Thymus (tissue), 11 donors: ENCODE measurements at regions not wholly inside any gene's neighbourhood (a gene's known extent, or its start where the extent isn't known, plus 50 kb on each side); places are given as distances from the start of the nearest gene placed in this dataset.

Experiments
- DNase-seq, 9 donors: peaks; one replicate each; pipeline ENCODE4 v3.0.0-alpha.2; 2013; ENCODE audit warnings: low spot score in 9 of 9, low read depth in 6 of 9, missing footprints in 1 of 9
- H3K27ac ChIP-seq, 2 donors: one replicate each; pipeline ENCODE4 v1.5.1; 2013; ENCODE audit warnings: control low read depth in 1 of 2, low read depth in 1 of 2, low read length in 1 of 2, mild to moderate bottlenecking in 1 of 2, moderate library complexity in 1 of 2
- H3K27me3 ChIP-seq, 2 donors: one replicate each; pipeline ENCODE4 v1.5.1; 2013; ENCODE audit warnings: low read length in 1 of 2; ENCODE audit not compliant: control insufficient read depth in 2 of 2, insufficient read depth in 1 of 2
- H3K36me3 ChIP-seq, 2 donors: one replicate each; pipeline ENCODE4 v1.5.1; 2013; ENCODE audit warnings: low read length in 1 of 2, mild to moderate bottlenecking in 1 of 2, moderate library complexity in 1 of 2; ENCODE audit not compliant: control insufficient read depth in 2 of 2, insufficient read depth in 2 of 2
- H3K4me1 ChIP-seq, 2 donors: one replicate each; pipeline ENCODE4 v1.5.1; 2013; ENCODE audit warnings: low read length in 2 of 2; ENCODE audit not compliant: control insufficient read depth in 2 of 2, insufficient read depth in 2 of 2
- H3K4me3 ChIP-seq, 2 donors: one replicate each; pipeline ENCODE4 v1.5.1; 2013; ENCODE audit warnings: low read length in 2 of 2, control low read depth in 1 of 2, mild to moderate bottlenecking in 1 of 2
- H3K9me3 ChIP-seq, 2 donors: one replicate each; pipeline ENCODE4 v1.5.1; 2013; ENCODE audit warnings: low read length in 1 of 2, mild to moderate bottlenecking in 1 of 2; ENCODE audit not compliant: control insufficient read depth in 2 of 2, insufficient read depth in 1 of 2
- WGBS: extraction: QIAGEN DNeasy Blood & Tissue Kit; methylation state at CpG from one replicate; pipeline ENCODE4 v1.1.7; 2013; 5-methylcytosine and 5-hydroxymethylcytosine counted together
- donor health status: healthy.

GRCh38 chr17:69871318-69871717 is 203.7 kb upstream of the KCNJ16 start:
- no peaks in the 10 kb centered on the region for H3K4me1 ChIP-seq
- 97% methylated on average over 3 of the region's 3 CpGs for WGBS
- no peak overlapping the region for H3K4me3 ChIP-seq
- no peak overlapping the region for H3K27ac ChIP-seq
- no peaks in the 10 kb centered on the region for H3K27me3 ChIP-seq
- H3K9me3 ChIP-seq = no peaks in the 10 kb centered on the region
- H3K36me3 ChIP-seq = no peaks in the 10 kb centered on the region
- DNase-seq = no peak

GRCh38 chr17:69872675-69873262 is 202.3 kb upstream of the KCNJ16 start:
- H3K27me3 ChIP-seq = no peaks in the 10 kb centered on the region
- WGBS = 93% methylated on average over 3 of the region's 3 CpGs
- DNase-seq = no peak
- no peak overlapping the region for H3K27ac ChIP-seq
- H3K9me3 ChIP-seq = no peaks in the 10 kb centered on the region
- no peaks in the 10 kb centered on the region for H3K4me1 ChIP-seq
- no peak overlapping the region for H3K4me3 ChIP-seq
- H3K36me3 ChIP-seq = no peaks in the 10 kb centered on the region

- H3K4me3 ChIP-seq = no peak overlapping the region
- no peak for DNase-seq
- H3K9me3 ChIP-seq = no peaks in the 10 kb centered on the region
- no peaks in the 10 kb centered on the region for H3K36me3 ChIP-seq
- no peaks in the 10 kb centered on the region for H3K27me3 ChIP-seq
- no peaks in the 10 kb centered on the region for H3K4me1 ChIP-seq
- H3K27ac ChIP-seq = no peak overlapping the region
Observed at GRCh38 chr17:69874175-69874670, 200.8 kb upstream of the KCNJ16 start.

- no peaks in the 10 kb centered on the region for H3K27me3 ChIP-seq
- H3K4me3 ChIP-seq = no peak overlapping the region
- no peaks in the 10 kb centered on the region for H3K9me3 ChIP-seq
- H3K27ac ChIP-seq = no peak overlapping the region
- H3K36me3 ChIP-seq = no peaks in the 10 kb centered on the region
- DNase-seq = no peak
- H3K4me1 ChIP-seq = no peaks in the 10 kb centered on the region
Observed at GRCh38 chr17:69876757-69877156, 198.3 kb upstream of the KCNJ16 start.

- H3K4me3 ChIP-seq = no peak overlapping the region
- H3K4me1 ChIP-seq = no peaks in the 10 kb centered on the region
- DNase-seq = no peak
- H3K27ac ChIP-seq = no peak overlapping the region
- H3K9me3 ChIP-seq = no peaks in the 10 kb centered on the region
- no peaks in the 10 kb centered on the region for H3K27me3 ChIP-seq
- WGBS = 84% methylated on average over 2 of the region's 2 CpGs
- no peaks in the 10 kb centered on the region for H3K36me3 ChIP-seq
Observed at GRCh38 chr17:69878661-69879060, 196.4 kb upstream of the KCNJ16 start.

- no peaks in the 10 kb centered on the region for H3K9me3 ChIP-seq
- no peak for DNase-seq
- H3K4me1 ChIP-seq = no peaks in the 10 kb centered on the region
- no peak overlapping the region for H3K27ac ChIP-seq
- WGBS = 51% methylated on average over 1 of the region's 1 CpG
- no peaks in the 10 kb centered on the region for H3K36me3 ChIP-seq
- H3K4me3 ChIP-seq = no peak overlapping the region
- H3K27me3 ChIP-seq = no peaks in the 10 kb centered on the region
Observed at GRCh38 chr17:69879576-69879975, 195.4 kb upstream of the KCNJ16 start.

- no peak overlapping the region for H3K4me3 ChIP-seq
- H3K4me1 ChIP-seq = no peaks in the 10 kb centered on the region
- DNase-seq = no peak
- no peak overlapping the region for H3K27ac ChIP-seq
- H3K27me3 ChIP-seq = no peaks in the 10 kb centered on the region
- no peaks in the 10 kb centered on the region for H3K36me3 ChIP-seq
- WGBS = over 99% methylated on average over 4 of the region's 4 CpGs
- H3K9me3 ChIP-seq = no peaks in the 10 kb centered on the region
Observed at GRCh38 chr17:69880591-69881112, 194.4 kb upstream of the KCNJ16 start.

GRCh38 chr17:69882281-69882680 is 192.7 kb upstream of the KCNJ16 start:
- Histone ChIP-seq H3K9me3 (no peaks in the 10 kb centered on the region), H3K4me1 (no peaks in the 10 kb centered on the region), H3K4me3 (no peak overlapping the region), H3K36me3 (no peaks in the 10 kb centered on the region), H3K27me3 (no peaks in the 10 kb centered on the region), H3K27ac (no peak overlapping the region)
- no peak for DNase-seq
- WGBS = 77% methylated on average over 2 of the region's 2 CpGs

GRCh38 chr17:69883120-69883519 is 191.9 kb upstream of the KCNJ16 start:
- no peaks in the 10 kb centered on the region for H3K27me3 ChIP-seq
- H3K36me3 ChIP-seq = no peaks in the 10 kb centered on the region
- no peak overlapping the region for H3K4me3 ChIP-seq
- no peak for DNase-seq
- no peak overlapping the region for H3K27ac ChIP-seq
- 95% methylated on average over 3 of the region's 3 CpGs for WGBS
- no peaks in the 10 kb centered on the region for H3K4me1 ChIP-seq
- no peaks in the 10 kb centered on the region for H3K9me3 ChIP-seq
